MM.1S (cell line): ENCODE measurements at regions not wholly inside any gene's neighbourhood (a gene's known extent, or its start where the extent isn't known, plus 50 kb on each side); places are given as distances from the start of the nearest gene placed in this dataset.
"Not testable (repeated sequence)": the region's sequence is repeated elsewhere in the genome, so short reads cannot be mapped to it uniquely, and the experiment has no call there.

Source experiments
- DNase-seq: peaks from one replicate; pipeline ENCODE4 v3.0.0-alpha.2; 2015
- H2AFZ ChIP-seq: fragments of 300-600 bp; sonication (generic); 2 replicates; pipeline ENCODE4 v1.6.0; 2016; ENCODE audit warnings: antibody characterized with exemption, low read length
- H3F3A ChIP-seq: fragments of 300-600 bp; sonication (generic); 2 replicates; pipeline ENCODE4 v1.6.1; 2016; ENCODE audit warnings: mild to moderate bottlenecking, antibody characterized with exemption, low read length, moderate library complexity, mixed read lengths; ENCODE audit not compliant: insufficient read depth
- H3K27ac ChIP-seq: fragments of 300-600 bp; sonication (generic); 2 replicates; pipeline ENCODE4 v1.5.1; 2016; ENCODE audit warnings: mild to moderate bottlenecking, low read length
- H3K27me3 ChIP-seq: fragments of 300-600 bp; sonication (generic); replicated peaks from 2 replicates; pipeline ENCODE4 v1.6.0; 2016; ENCODE audit warnings: low read length; ENCODE audit not compliant: insufficient read depth
- H3K36me3 ChIP-seq: fragments of 300-600 bp; sonication (generic); replicated peaks from 2 replicates; pipeline ENCODE4 v1.6.1; 2016; ENCODE audit warnings: mild to moderate bottlenecking, low read length, mixed read lengths; ENCODE audit not compliant: insufficient read depth
- H3K4me1 ChIP-seq: fragments of 300-600 bp; sonication (generic); 2 replicates; pipeline ENCODE4 v1.6.1; 2016; ENCODE audit warnings: low read length, mixed read lengths
- H3K4me2 ChIP-seq: fragments of 300-600 bp; sonication (generic); 2 replicates; pipeline ENCODE4 v1.6.0; 2016; ENCODE audit warnings: low read depth, low read length
- H3K4me3 ChIP-seq: fragments of 300-600 bp; sonication (generic); 2 replicates; pipeline ENCODE4 v1.5.1; 2016; ENCODE audit warnings: low read length, mixed read lengths
- H3K79me2 ChIP-seq: fragments of 300-600 bp; sonication (generic); 2 replicates; pipeline ENCODE4 v1.6.1; 2016; ENCODE audit warnings: mixed run types, low read length, mixed read lengths
- H3K9ac ChIP-seq: fragments of 300-600 bp; sonication (generic); 2 replicates; pipeline ENCODE4 v1.6.1; 2016; ENCODE audit warnings: low read length, mixed read lengths
- H3K9me2 ChIP-seq: fragments of 300-600 bp; sonication (generic); replicated peaks from 2 replicates; pipeline ENCODE4 v1.6.1; 2016; ENCODE audit warnings: mild to moderate bottlenecking, low read length, mixed read lengths; ENCODE audit not compliant: insufficient read depth
- H3K9me3 ChIP-seq: fragments of 300-600 bp; sonication (generic); replicated peaks from 2 replicates; pipeline ENCODE4 v1.6.1; 2016; ENCODE audit warnings: mild to moderate bottlenecking, low read length, mixed read lengths; ENCODE audit not compliant: insufficient read depth
- H4K20me1 ChIP-seq: fragments of 300-600 bp; sonication (generic); 2 replicates; pipeline ENCODE4 v1.6.1; 2016; ENCODE audit warnings: mild to moderate bottlenecking, low read length, moderate library complexity, mixed read lengths; ENCODE audit not compliant: insufficient read depth
- EZH2 ChIP-seq: fragments of 300-600 bp; sonication (generic); optimal IDR thresholded peaks from 2 replicates; pipeline ENCODE3; 2017; ENCODE audit warnings: low read depth, mild to moderate bottlenecking, antibody characterized with exemption, low read length, mixed read lengths
- EZH2phosphoT487 ChIP-seq: fragments of 300-600 bp; sonication (generic); IDR thresholded peaks from 2 replicates; pipeline ENCODE4 v1.6.1; 2018; ENCODE audit warnings: antibody characterized with exemption, low read length
- TF ChIP-seq, protein P1 (sequence below): fragments of 300-600 bp; sonication (generic); IDR thresholded peaks from 2 replicates; pipeline ENCODE4 v1.5.1; 2016; ENCODE audit warnings: antibody characterized with exemption, low read length, mixed read lengths

DNA sequence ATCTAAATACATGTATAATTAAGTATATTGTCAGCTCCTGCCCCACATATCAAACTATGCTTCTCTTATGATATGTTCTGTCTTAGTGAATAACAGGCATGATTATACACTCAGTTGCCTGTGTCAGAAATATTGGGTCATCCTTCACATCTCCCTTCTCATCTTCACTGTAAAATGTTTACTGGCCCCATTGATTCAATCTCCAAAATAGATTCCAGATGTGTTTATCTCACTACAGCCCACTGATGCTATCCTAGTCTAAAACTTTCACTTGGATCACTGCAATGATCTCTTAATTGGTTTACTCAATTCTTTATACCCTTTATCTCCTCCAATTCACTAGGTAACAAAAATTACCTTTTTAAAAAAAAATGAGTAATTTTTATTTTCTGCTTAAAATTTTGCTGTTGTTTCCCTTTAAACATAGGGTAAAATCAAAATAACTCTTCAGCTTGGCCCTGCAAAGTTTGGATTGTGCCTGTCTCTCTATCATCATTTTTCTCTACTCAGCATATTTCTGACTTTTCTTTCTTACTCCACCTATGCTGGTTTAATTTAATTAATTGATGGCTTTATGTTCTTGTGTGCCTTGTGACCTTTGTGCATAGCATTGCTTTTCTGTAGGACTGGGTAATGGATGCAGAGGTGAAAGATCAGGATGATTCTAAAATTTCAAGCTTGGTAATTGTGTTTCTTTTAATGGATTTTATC, 233.9 kb upstream of the FOXP2 start:
- TF ChIP-seq EZH2 (no peak), EZH2phosphoT487 (no peak)
- TF ChIP-seq, protein P1, sequence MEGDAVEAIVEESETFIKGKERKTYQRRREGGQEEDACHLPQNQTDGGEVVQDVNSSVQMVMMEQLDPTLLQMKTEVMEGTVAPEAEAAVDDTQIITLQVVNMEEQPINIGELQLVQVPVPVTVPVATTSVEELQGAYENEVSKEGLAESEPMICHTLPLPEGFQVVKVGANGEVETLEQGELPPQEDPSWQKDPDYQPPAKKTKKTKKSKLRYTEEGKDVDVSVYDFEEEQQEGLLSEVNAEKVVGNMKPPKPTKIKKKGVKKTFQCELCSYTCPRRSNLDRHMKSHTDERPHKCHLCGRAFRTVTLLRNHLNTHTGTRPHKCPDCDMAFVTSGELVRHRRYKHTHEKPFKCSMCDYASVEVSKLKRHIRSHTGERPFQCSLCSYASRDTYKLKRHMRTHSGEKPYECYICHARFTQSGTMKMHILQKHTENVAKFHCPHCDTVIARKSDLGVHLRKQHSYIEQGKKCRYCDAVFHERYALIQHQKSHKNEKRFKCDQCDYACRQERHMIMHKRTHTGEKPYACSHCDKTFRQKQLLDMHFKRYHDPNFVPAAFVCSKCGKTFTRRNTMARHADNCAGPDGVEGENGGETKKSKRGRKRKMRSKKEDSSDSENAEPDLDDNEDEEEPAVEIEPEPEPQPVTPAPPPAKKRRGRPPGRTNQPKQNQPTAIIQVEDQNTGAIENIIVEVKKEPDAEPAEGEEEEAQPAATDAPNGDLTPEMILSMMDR: no peak
- DNase-seq: no peak
- H3K9me2 ChIP-seq: no peaks in the 10 kb centered on the region
- no peak overlapping the region for H2AFZ ChIP-seq
- H3K27me3 ChIP-seq: no peaks in the 10 kb centered on the region
- H3K27ac ChIP-seq: no peak overlapping the region
- no peaks in the 10 kb centered on the region for H3K9me3 ChIP-seq
- H3K4me2 ChIP-seq: no peak overlapping the region
- no peak overlapping the region for H3K4me3 ChIP-seq
- no peak overlapping the region for H3K9ac ChIP-seq
- H3K4me1 ChIP-seq: no peaks in the 10 kb centered on the region
- H4K20me1 ChIP-seq: no peaks in the 10 kb centered on the region
- no peaks in the 10 kb centered on the region for H3F3A ChIP-seq
- no peaks in the 10 kb centered on the region for H3K79me2 ChIP-seq
- H3K36me3 ChIP-seq: no peaks in the 10 kb centered on the region

DNA sequence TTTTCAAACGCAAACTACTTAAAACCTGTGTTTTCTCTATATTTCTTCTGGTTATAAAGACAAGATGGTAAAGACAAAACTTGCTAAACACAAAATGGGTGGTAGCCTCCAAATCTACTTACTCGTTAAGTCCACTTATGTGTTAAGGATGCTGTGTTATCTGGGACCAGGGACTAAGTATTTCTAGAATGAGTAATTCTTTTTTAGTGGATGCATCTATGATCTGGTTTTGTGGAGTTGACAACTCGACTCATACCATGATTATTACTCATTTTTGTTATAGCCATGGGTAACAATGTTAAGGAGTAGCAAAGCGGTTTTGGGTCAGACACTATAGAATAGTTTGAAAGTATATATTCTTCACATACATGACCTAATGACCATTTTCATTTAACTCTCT, 239.5 kb upstream of the FOXP2 start:
- TF ChIP-seq, protein P1: no peak
- TF ChIP-seq EZH2phosphoT487 (no peak), EZH2 (no peak)

DNA sequence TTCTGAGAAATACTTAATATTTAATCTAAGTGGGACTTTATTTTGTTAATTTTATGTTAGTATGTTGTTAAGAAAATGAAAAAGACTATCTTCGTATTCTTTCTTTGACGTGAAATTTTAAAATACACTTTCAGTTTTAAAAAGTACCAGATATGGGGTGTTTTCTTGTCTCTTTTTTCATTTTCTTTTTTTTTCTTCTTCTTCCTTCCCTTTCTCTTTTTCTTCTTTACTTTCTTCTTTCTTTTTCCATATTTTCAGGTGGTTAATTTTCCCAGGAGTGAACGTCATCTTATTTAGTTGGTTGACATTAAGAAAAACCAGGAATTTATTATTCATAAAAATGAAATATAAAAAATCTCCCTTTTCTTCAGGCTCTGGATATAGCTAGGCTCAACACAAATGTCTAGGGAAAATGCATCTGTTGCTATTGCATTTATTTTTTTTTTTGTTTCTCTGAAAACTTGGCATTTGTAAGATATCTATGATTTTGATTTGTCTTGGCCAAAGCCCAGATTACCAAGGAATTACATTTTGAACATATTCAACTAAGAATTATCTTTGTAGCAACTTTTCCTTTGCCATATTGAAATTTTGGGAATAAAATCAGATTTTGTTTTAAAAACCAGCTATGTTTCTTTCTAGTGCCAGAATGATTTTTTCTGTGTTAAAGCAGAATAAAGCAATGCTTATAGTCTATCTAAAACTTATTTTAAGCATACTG, 241.3 kb upstream of the FOXP2 start:
- H3K36me3 ChIP-seq: no peaks in the 10 kb centered on the region
- H3K9ac ChIP-seq: no peak overlapping the region
- H3K27ac ChIP-seq: no peak overlapping the region
- DNase-seq: no peak
- no peaks in the 10 kb centered on the region for H3K27me3 ChIP-seq
- no peaks in the 10 kb centered on the region for H3K9me3 ChIP-seq
- TF ChIP-seq EZH2 (no peak), EZH2phosphoT487 (no peak)
- TF ChIP-seq, protein P1: no peak
- no peaks in the 10 kb centered on the region for H3K79me2 ChIP-seq
- no peak overlapping the region for H3K4me2 ChIP-seq
- H3K4me1 ChIP-seq: no peaks in the 10 kb centered on the region
- no peak overlapping the region for H3K4me3 ChIP-seq
- H3K9me2 ChIP-seq: no peaks in the 10 kb centered on the region
- H3F3A ChIP-seq: no peaks in the 10 kb centered on the region
- H4K20me1 ChIP-seq: no peaks in the 10 kb centered on the region
- H2AFZ ChIP-seq: no peak overlapping the region

More for the DNA sequence above, 239.5 kb upstream of the FOXP2 start:
- Histone ChIP-seq H3K27me3 (no peaks in the 10 kb centered on the region), H3K4me2 (no peak overlapping the region), H3K79me2 (no peaks in the 10 kb centered on the region), H2AFZ (no peak overlapping the region), H4K20me1 (no peaks in the 10 kb centered on the region), H3F3A (no peaks in the 10 kb centered on the region), H3K4me1 (no peaks in the 10 kb centered on the region), H3K9me2 (no peaks in the 10 kb centered on the region), H3K27ac (no peak overlapping the region), H3K9me3 (no peaks in the 10 kb centered on the region), H3K4me3 (no peak overlapping the region), H3K36me3 (no peaks in the 10 kb centered on the region), H3K9ac (no peak overlapping the region)
- no peak for DNase-seq

DNA sequence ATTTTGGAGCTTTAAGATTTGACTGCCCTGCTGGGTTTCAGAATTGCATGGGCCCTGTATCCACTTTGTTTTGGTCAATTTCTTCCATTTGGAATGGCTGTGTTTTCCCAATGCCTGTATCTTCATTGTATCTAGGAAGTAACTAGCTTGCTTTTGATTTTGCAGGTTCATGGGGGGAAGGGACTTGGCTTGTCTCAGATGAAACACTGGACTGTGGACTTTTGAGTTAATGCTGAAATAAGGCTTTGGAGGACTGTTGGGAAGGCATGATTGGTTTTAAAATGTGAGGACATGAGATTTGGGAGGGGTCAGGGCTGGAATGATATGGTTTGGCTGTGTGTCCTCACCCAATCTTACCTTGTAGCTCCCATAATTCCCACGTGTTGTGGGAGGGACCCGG, 245.2 kb upstream of the FOXP2 start:
- not testable (repeated sequence) for H3K9ac ChIP-seq, H3K27ac ChIP-seq, H3K4me2 ChIP-seq, H3K79me2 ChIP-seq, H4K20me1 ChIP-seq, H3F3A ChIP-seq, H3K9me2 ChIP-seq, H3K27me3 ChIP-seq, DNase-seq, H3K4me1 ChIP-seq, H3K9me3 ChIP-seq, H3K4me3 ChIP-seq, H2AFZ ChIP-seq, H3K36me3 ChIP-seq
